H9 (cell line): ENCODE measurements at regions not wholly inside any gene's neighbourhood (a gene's known extent, or its start where the extent isn't known, plus 50 kb on each side); places are given as distances from the start of the nearest gene placed in this dataset.

Experiments
- DNase-seq: peaks from one replicate; pipeline ENCODE4 v3.0.0-alpha.2; 2017
- H2AFZ ChIP-seq: one replicate; pipeline ENCODE4 v1.6.1; 2013; ENCODE audit warnings: mild to moderate bottlenecking, low read length, control low read depth, moderate library complexity
- H2AK5ac ChIP-seq: 2 replicates; pipeline ENCODE4 v1.6.1; 2013; ENCODE audit warnings: low read length, control low read depth, mixed read lengths; ENCODE audit not compliant: insufficient read length
- H2BK120ac ChIP-seq: one replicate; pipeline ENCODE4 v1.6.1; 2013; ENCODE audit warnings: low read depth, mild to moderate bottlenecking, low read length, control low read depth, inconsistent platforms; ENCODE audit not compliant: poor library complexity, severe bottlenecking
- H2BK12ac ChIP-seq: 2 replicates; pipeline ENCODE4 v1.6.1; 2013; ENCODE audit warnings: low read length, control low read depth, mixed read lengths, low read depth; ENCODE audit not compliant: insufficient read length
- H2BK15ac ChIP-seq: 2 replicates; pipeline ENCODE4 v1.6.1; 2013; ENCODE audit warnings: low read depth, low read length, control low read depth
- H2BK20ac ChIP-seq: one replicate; pipeline ENCODE4 v1.6.1; 2013; ENCODE audit warnings: low read depth, mild to moderate bottlenecking, low read length, control low read depth, inconsistent platforms; ENCODE audit not compliant: poor library complexity, severe bottlenecking
- H2BK5ac ChIP-seq: 2 replicates; pipeline ENCODE4 v1.6.1; 2013; ENCODE audit warnings: low read length, control low read depth, mixed read lengths; ENCODE audit not compliant: insufficient read length
- H3K14ac ChIP-seq: 2 replicates; pipeline ENCODE4 v1.6.1; 2013; ENCODE audit warnings: low read length, control low read depth; ENCODE audit not compliant: insufficient read depth
- H3K18ac ChIP-seq: 2 replicates; pipeline ENCODE4 v1.6.1; 2013; ENCODE audit warnings: low read depth, mild to moderate bottlenecking, mixed read lengths, low read length, control low read depth; ENCODE audit not compliant: insufficient read length
- H3K23ac ChIP-seq: 2 replicates; pipeline ENCODE4 v1.6.1; 2013; ENCODE audit warnings: low read length, control low read depth, mixed read lengths, low read depth; ENCODE audit not compliant: insufficient read length
- H3K23me2 ChIP-seq: 2 replicates; pipeline ENCODE4 v1.6.1; 2013; ENCODE audit warnings: low read depth, mild to moderate bottlenecking, mixed read lengths, low read length, control low read depth; ENCODE audit not compliant: insufficient read length, poor library complexity, severe bottlenecking
- H3K27ac ChIP-seq: 2 replicates; pipeline ENCODE4 v1.5.1; 2013; ENCODE audit warnings: low read length, control low read depth, mixed read lengths, low read depth; ENCODE audit not compliant: insufficient read length
- H3K27me3 ChIP-seq: 2 replicates; pipeline ENCODE4 v1.6.1; 2013; ENCODE audit warnings: low read length, control low read depth, inconsistent platforms; ENCODE audit not compliant: insufficient read depth
- H3K4ac ChIP-seq: 2 replicates; pipeline ENCODE4 v1.6.1; 2013; ENCODE audit warnings: low read depth, mild to moderate bottlenecking, control low read depth, inconsistent platforms, low read length, moderate library complexity
- H3K4me1 ChIP-seq: 2 replicates; pipeline ENCODE4 v1.6.1; 2013; ENCODE audit warnings: low read length, control low read depth, inconsistent platforms; ENCODE audit not compliant: insufficient read depth
- H3K4me2 ChIP-seq: 2 replicates; pipeline ENCODE4 v1.6.1; 2013; ENCODE audit warnings: low read length, control low read depth, mixed read lengths; ENCODE audit not compliant: insufficient read length, insufficient read depth
- H3K56ac ChIP-seq: 2 replicates; pipeline ENCODE4 v1.6.1; 2013; ENCODE audit warnings: low read depth, mild to moderate bottlenecking, mixed read lengths, low read length, control low read depth; ENCODE audit not compliant: insufficient read length
- H3K79me1 ChIP-seq: 2 replicates; pipeline ENCODE4 v1.6.1; 2013; ENCODE audit warnings: low read depth, mild to moderate bottlenecking, moderate library complexity, low read length, control low read depth, inconsistent platforms; ENCODE audit not compliant: insufficient read depth, poor library complexity, severe bottlenecking
- H3K79me2 ChIP-seq: 2 replicates; pipeline ENCODE4 v1.6.1; 2013; ENCODE audit warnings: low read length, control low read depth, inconsistent platforms; ENCODE audit not compliant: insufficient read depth
- H3K9ac ChIP-seq: 2 replicates; pipeline ENCODE4 v1.6.1; 2013; ENCODE audit warnings: low read length, control low read depth, mixed read lengths; ENCODE audit not compliant: insufficient read length; ENCODE audit errors: extremely low read depth
- H3K9me3 ChIP-seq: one replicate; pipeline ENCODE4 v1.6.1; 2013; ENCODE audit warnings: low read depth, low read length, inconsistent platforms; ENCODE audit not compliant: control insufficient read depth
- H3T11ph ChIP-seq: one replicate; pipeline ENCODE4 v1.6.1; 2013; ENCODE audit warnings: mild to moderate bottlenecking, low read length, control low read depth, inconsistent platforms
- H4K20me1 ChIP-seq: one replicate; pipeline ENCODE4 v1.6.1; 2013; ENCODE audit not compliant: control insufficient read depth, insufficient read length, insufficient read depth
- H4K5ac ChIP-seq: 2 replicates; pipeline ENCODE4 v1.6.1; 2013; ENCODE audit warnings: low read depth, mild to moderate bottlenecking, mixed read lengths, low read length, control low read depth; ENCODE audit not compliant: insufficient read length
- H4K8ac ChIP-seq: replicated peaks from 2 replicates; pipeline ENCODE4 v1.6.1; 2013; ENCODE audit warnings: low read length, control low read depth, mixed read lengths, low read depth; ENCODE audit not compliant: insufficient read length
- H4K91ac ChIP-seq: 2 replicates; pipeline ENCODE4 v1.6.1; 2013; ENCODE audit warnings: low read depth, mild to moderate bottlenecking, moderate library complexity, mixed read lengths, low read length, control low read depth; ENCODE audit not compliant: insufficient read length
- H3K27ac Mint-ChIP-seq, 3 experiments: 2 replicates in 2 of 3; 3 replicates in 1 of 3; pipeline ENCODE4 v1.8.0; 2020 to 2021; ENCODE audit warnings: mixed read lengths in 3 of 3, mild to moderate bottlenecking in 1 of 3, moderate library complexity in 1 of 3
- H3K27me3 Mint-ChIP-seq: 2 replicates; pipeline ENCODE4 v1.8.0; 2021; ENCODE audit warnings: low read depth, mild to moderate bottlenecking, moderate library complexity, mixed read lengths
- H3K36me3 Mint-ChIP-seq, 3 experiments: 2 replicates in 2 of 3; 3 replicates in 1 of 3; pipeline ENCODE4 v1.8.0; 2020 to 2021; ENCODE audit warnings: low read depth in 3 of 3, mixed read lengths in 3 of 3; ENCODE audit not compliant: insufficient read depth in 1 of 3
- H3K4me1 Mint-ChIP-seq, 2 experiments: 2 replicates each; pipeline ENCODE4 v1.8.0; 2020; ENCODE audit warnings: mixed read lengths in 2 of 2
- H3K4me3 Mint-ChIP-seq, 2 experiments: 2 replicates in 1 of 2; 3 replicates in 1 of 2; pipeline ENCODE4 v1.8.0; 2020 to 2021; ENCODE audit warnings: mild to moderate bottlenecking in 2 of 2, mixed read lengths in 2 of 2, moderate library complexity in 1 of 2
- H3K9me3 Mint-ChIP-seq, 2 experiments: 2 replicates in 1 of 2; 3 replicates in 1 of 2; pipeline ENCODE4 v1.8.0; 2020; ENCODE audit warnings: mild to moderate bottlenecking in 2 of 2, mixed read lengths in 2 of 2, moderate library complexity in 1 of 2
- WGBS: extraction: QIAGEN DNeasy Blood & Tissue Kit; methylation state at CpG from one replicate; pipeline ENCODE4 v1.1.7; 2013; ENCODE audit warnings: missing lambda C conversion rate, low lambda C conversion rate, mixed read lengths; ENCODE audit not compliant: insufficient read length; ENCODE audit errors: extremely low coverage; 5-methylcytosine and 5-hydroxymethylcytosine counted together
- TF ChIP-seq, protein P1 (sequence below): fragments of 200-600 bp; sonication (generic); conservative IDR thresholded peaks from 3 replicates; pipeline ENCODE4 v1.8.0; 2021; ENCODE audit warnings: antibody characterized with exemption, mild to moderate bottlenecking

DNA sequence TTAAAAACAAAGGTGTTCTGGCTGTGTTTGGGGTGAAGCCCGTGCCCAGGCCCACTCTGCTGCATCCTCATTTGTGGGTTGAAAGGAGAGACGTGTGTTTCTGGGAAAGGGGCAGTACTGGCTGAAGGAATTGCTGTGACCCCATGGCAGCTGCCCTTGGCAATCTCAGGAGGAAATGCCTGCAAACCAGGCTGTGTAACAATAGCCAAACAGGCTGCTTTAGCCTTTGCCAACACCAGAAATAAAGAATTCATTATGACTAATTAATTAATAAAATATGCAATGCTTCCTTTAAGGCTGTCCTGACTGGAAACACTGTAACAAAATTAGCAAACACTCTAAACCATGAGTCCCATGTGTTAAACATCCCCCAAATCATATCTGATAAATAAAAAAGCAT, 53.0 kb upstream of the KRR1 start:
- Histone ChIP-seq H2BK20ac (no peak overlapping the region), H4K8ac (no peak overlapping the region), H2AK5ac (no peak overlapping the region), H3K4me1 (no peaks in the 10 kb centered on the region), H2BK120ac (no peak overlapping the region), H2AFZ (no peak overlapping the region), H3K9ac (no peak overlapping the region), H3K23ac (no peak overlapping the region), H4K20me1 (no peaks in the 10 kb centered on the region), H3K4me2 (no peak overlapping the region), H2BK15ac (no peak overlapping the region), H2BK12ac (no peak overlapping the region), H3K27me3 (no peaks in the 10 kb centered on the region), H3K79me2 (no peaks in the 10 kb centered on the region), H3K14ac (no peak overlapping the region), H3K79me1 (no peaks in the 10 kb centered on the region), H3K56ac (no peak overlapping the region), H4K5ac (no peak overlapping the region), H3K4ac (no peak overlapping the region), H2BK5ac (no peak overlapping the region), H3K27ac (no peak overlapping the region), H4K91ac (no peak overlapping the region), H3K18ac (no peak overlapping the region), H3T11ph (no peak overlapping the region), H3K23me2 (no peaks in the 10 kb centered on the region), H3K9me3 (peaks cover 16% of the 10 kb centered on the region)
- Mint-ChIP-seq H3K9me3 (peaks cover 21 to 22% of the 10 kb centered on the region in 2 experiments), H3K4me1 (peaks cover 8 to 9% of the 10 kb centered on the region in 2 experiments), H3K4me3 (no peak overlapping the region), H3K27me3 (no peaks in the 10 kb centered on the region; the same call in none of the 2 replicates), H3K36me3 (peaks cover 15 to 25% (median 17%) of the 10 kb centered on the region in 3 experiments), H3K27ac (no peak overlapping the region)
- no CpG with 5 or more reads among the region's 2 CpGs for WGBS
- TF ChIP-seq, protein P1, sequence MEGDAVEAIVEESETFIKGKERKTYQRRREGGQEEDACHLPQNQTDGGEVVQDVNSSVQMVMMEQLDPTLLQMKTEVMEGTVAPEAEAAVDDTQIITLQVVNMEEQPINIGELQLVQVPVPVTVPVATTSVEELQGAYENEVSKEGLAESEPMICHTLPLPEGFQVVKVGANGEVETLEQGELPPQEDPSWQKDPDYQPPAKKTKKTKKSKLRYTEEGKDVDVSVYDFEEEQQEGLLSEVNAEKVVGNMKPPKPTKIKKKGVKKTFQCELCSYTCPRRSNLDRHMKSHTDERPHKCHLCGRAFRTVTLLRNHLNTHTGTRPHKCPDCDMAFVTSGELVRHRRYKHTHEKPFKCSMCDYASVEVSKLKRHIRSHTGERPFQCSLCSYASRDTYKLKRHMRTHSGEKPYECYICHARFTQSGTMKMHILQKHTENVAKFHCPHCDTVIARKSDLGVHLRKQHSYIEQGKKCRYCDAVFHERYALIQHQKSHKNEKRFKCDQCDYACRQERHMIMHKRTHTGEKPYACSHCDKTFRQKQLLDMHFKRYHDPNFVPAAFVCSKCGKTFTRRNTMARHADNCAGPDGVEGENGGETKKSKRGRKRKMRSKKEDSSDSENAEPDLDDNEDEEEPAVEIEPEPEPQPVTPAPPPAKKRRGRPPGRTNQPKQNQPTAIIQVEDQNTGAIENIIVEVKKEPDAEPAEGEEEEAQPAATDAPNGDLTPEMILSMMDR, result no peak
- no peak for DNase-seq
